H9 (cell line): ENCODE measurements at regions not wholly inside any gene's neighbourhood (a gene's known extent, or its start where the extent isn't known, plus 50 kb on each side); places are given as distances from the start of the nearest gene placed in this dataset.

Experiments used
- DNase-seq: peaks from one replicate; pipeline ENCODE4 v3.0.0-alpha.2; 2017
- H2AFZ ChIP-seq: one replicate; pipeline ENCODE4 v1.6.1; 2013; ENCODE audit warnings: mild to moderate bottlenecking, low read length, control low read depth, moderate library complexity
- H2AK5ac ChIP-seq: 2 replicates; pipeline ENCODE4 v1.6.1; 2013; ENCODE audit warnings: low read length, control low read depth, mixed read lengths; ENCODE audit not compliant: insufficient read length
- H2BK120ac ChIP-seq: one replicate; pipeline ENCODE4 v1.6.1; 2013; ENCODE audit warnings: low read depth, mild to moderate bottlenecking, low read length, control low read depth, inconsistent platforms; ENCODE audit not compliant: poor library complexity, severe bottlenecking
- H2BK12ac ChIP-seq: 2 replicates; pipeline ENCODE4 v1.6.1; 2013; ENCODE audit warnings: low read length, control low read depth, mixed read lengths, low read depth; ENCODE audit not compliant: insufficient read length
- H2BK15ac ChIP-seq: 2 replicates; pipeline ENCODE4 v1.6.1; 2013; ENCODE audit warnings: low read depth, low read length, control low read depth
- H2BK20ac ChIP-seq: one replicate; pipeline ENCODE4 v1.6.1; 2013; ENCODE audit warnings: low read depth, mild to moderate bottlenecking, low read length, control low read depth, inconsistent platforms; ENCODE audit not compliant: poor library complexity, severe bottlenecking
- H2BK5ac ChIP-seq: 2 replicates; pipeline ENCODE4 v1.6.1; 2013; ENCODE audit warnings: low read length, control low read depth, mixed read lengths; ENCODE audit not compliant: insufficient read length
- H3K14ac ChIP-seq: 2 replicates; pipeline ENCODE4 v1.6.1; 2013; ENCODE audit warnings: low read length, control low read depth; ENCODE audit not compliant: insufficient read depth
- H3K18ac ChIP-seq: 2 replicates; pipeline ENCODE4 v1.6.1; 2013; ENCODE audit warnings: low read depth, mild to moderate bottlenecking, mixed read lengths, low read length, control low read depth; ENCODE audit not compliant: insufficient read length
- H3K23ac ChIP-seq: 2 replicates; pipeline ENCODE4 v1.6.1; 2013; ENCODE audit warnings: low read length, control low read depth, mixed read lengths, low read depth; ENCODE audit not compliant: insufficient read length
- H3K23me2 ChIP-seq: 2 replicates; pipeline ENCODE4 v1.6.1; 2013; ENCODE audit warnings: low read depth, mild to moderate bottlenecking, mixed read lengths, low read length, control low read depth; ENCODE audit not compliant: insufficient read length, poor library complexity, severe bottlenecking
- H3K27ac ChIP-seq: 2 replicates; pipeline ENCODE4 v1.5.1; 2013; ENCODE audit warnings: low read length, control low read depth, mixed read lengths, low read depth; ENCODE audit not compliant: insufficient read length
- H3K27me3 ChIP-seq: 2 replicates; pipeline ENCODE4 v1.6.1; 2013; ENCODE audit warnings: low read length, control low read depth, inconsistent platforms; ENCODE audit not compliant: insufficient read depth
- H3K4ac ChIP-seq: 2 replicates; pipeline ENCODE4 v1.6.1; 2013; ENCODE audit warnings: low read depth, mild to moderate bottlenecking, control low read depth, inconsistent platforms, low read length, moderate library complexity
- H3K4me1 ChIP-seq: 2 replicates; pipeline ENCODE4 v1.6.1; 2013; ENCODE audit warnings: low read length, control low read depth, inconsistent platforms; ENCODE audit not compliant: insufficient read depth
- H3K4me2 ChIP-seq: 2 replicates; pipeline ENCODE4 v1.6.1; 2013; ENCODE audit warnings: low read length, control low read depth, mixed read lengths; ENCODE audit not compliant: insufficient read length, insufficient read depth
- H3K56ac ChIP-seq: 2 replicates; pipeline ENCODE4 v1.6.1; 2013; ENCODE audit warnings: low read depth, mild to moderate bottlenecking, mixed read lengths, low read length, control low read depth; ENCODE audit not compliant: insufficient read length
- H3K79me1 ChIP-seq: 2 replicates; pipeline ENCODE4 v1.6.1; 2013; ENCODE audit warnings: low read depth, mild to moderate bottlenecking, moderate library complexity, low read length, control low read depth, inconsistent platforms; ENCODE audit not compliant: insufficient read depth, poor library complexity, severe bottlenecking
- H3K79me2 ChIP-seq: 2 replicates; pipeline ENCODE4 v1.6.1; 2013; ENCODE audit warnings: low read length, control low read depth, inconsistent platforms; ENCODE audit not compliant: insufficient read depth
- H3K9ac ChIP-seq: 2 replicates; pipeline ENCODE4 v1.6.1; 2013; ENCODE audit warnings: low read length, control low read depth, mixed read lengths; ENCODE audit not compliant: insufficient read length; ENCODE audit errors: extremely low read depth
- H3K9me3 ChIP-seq: one replicate; pipeline ENCODE4 v1.6.1; 2013; ENCODE audit warnings: low read depth, low read length, inconsistent platforms; ENCODE audit not compliant: control insufficient read depth
- H3T11ph ChIP-seq: one replicate; pipeline ENCODE4 v1.6.1; 2013; ENCODE audit warnings: mild to moderate bottlenecking, low read length, control low read depth, inconsistent platforms
- H4K20me1 ChIP-seq: one replicate; pipeline ENCODE4 v1.6.1; 2013; ENCODE audit not compliant: control insufficient read depth, insufficient read length, insufficient read depth
- H4K5ac ChIP-seq: 2 replicates; pipeline ENCODE4 v1.6.1; 2013; ENCODE audit warnings: low read depth, mild to moderate bottlenecking, mixed read lengths, low read length, control low read depth; ENCODE audit not compliant: insufficient read length
- H4K8ac ChIP-seq: replicated peaks from 2 replicates; pipeline ENCODE4 v1.6.1; 2013; ENCODE audit warnings: low read length, control low read depth, mixed read lengths, low read depth; ENCODE audit not compliant: insufficient read length
- H4K91ac ChIP-seq: 2 replicates; pipeline ENCODE4 v1.6.1; 2013; ENCODE audit warnings: low read depth, mild to moderate bottlenecking, moderate library complexity, mixed read lengths, low read length, control low read depth; ENCODE audit not compliant: insufficient read length
- H3K27ac Mint-ChIP-seq, 3 experiments: 2 replicates in 2 of 3; 3 replicates in 1 of 3; pipeline ENCODE4 v1.8.0; 2020 to 2021; ENCODE audit warnings: mixed read lengths in 3 of 3, mild to moderate bottlenecking in 1 of 3, moderate library complexity in 1 of 3
- H3K27me3 Mint-ChIP-seq: 2 replicates; pipeline ENCODE4 v1.8.0; 2021; ENCODE audit warnings: low read depth, mild to moderate bottlenecking, moderate library complexity, mixed read lengths
- H3K36me3 Mint-ChIP-seq, 3 experiments: 2 replicates in 2 of 3; 3 replicates in 1 of 3; pipeline ENCODE4 v1.8.0; 2020 to 2021; ENCODE audit warnings: low read depth in 3 of 3, mixed read lengths in 3 of 3; ENCODE audit not compliant: insufficient read depth in 1 of 3
- H3K4me1 Mint-ChIP-seq, 2 experiments: 2 replicates each; pipeline ENCODE4 v1.8.0; 2020; ENCODE audit warnings: mixed read lengths in 2 of 2
- H3K4me3 Mint-ChIP-seq, 2 experiments: 2 replicates in 1 of 2; 3 replicates in 1 of 2; pipeline ENCODE4 v1.8.0; 2020 to 2021; ENCODE audit warnings: mild to moderate bottlenecking in 2 of 2, mixed read lengths in 2 of 2, moderate library complexity in 1 of 2
- H3K9me3 Mint-ChIP-seq, 2 experiments: 2 replicates in 1 of 2; 3 replicates in 1 of 2; pipeline ENCODE4 v1.8.0; 2020; ENCODE audit warnings: mild to moderate bottlenecking in 2 of 2, mixed read lengths in 2 of 2, moderate library complexity in 1 of 2
- WGBS: extraction: QIAGEN DNeasy Blood & Tissue Kit; methylation state at CpG from one replicate; pipeline ENCODE4 v1.1.7; 2013; ENCODE audit warnings: missing lambda C conversion rate, low lambda C conversion rate, mixed read lengths; ENCODE audit not compliant: insufficient read length; ENCODE audit errors: extremely low coverage; 5-methylcytosine and 5-hydroxymethylcytosine counted together
- TF ChIP-seq, protein P1 (sequence below): fragments of 200-600 bp; sonication (generic); conservative IDR thresholded peaks from 3 replicates; pipeline ENCODE4 v1.8.0; 2021; ENCODE audit warnings: antibody characterized with exemption, mild to moderate bottlenecking

DNA sequence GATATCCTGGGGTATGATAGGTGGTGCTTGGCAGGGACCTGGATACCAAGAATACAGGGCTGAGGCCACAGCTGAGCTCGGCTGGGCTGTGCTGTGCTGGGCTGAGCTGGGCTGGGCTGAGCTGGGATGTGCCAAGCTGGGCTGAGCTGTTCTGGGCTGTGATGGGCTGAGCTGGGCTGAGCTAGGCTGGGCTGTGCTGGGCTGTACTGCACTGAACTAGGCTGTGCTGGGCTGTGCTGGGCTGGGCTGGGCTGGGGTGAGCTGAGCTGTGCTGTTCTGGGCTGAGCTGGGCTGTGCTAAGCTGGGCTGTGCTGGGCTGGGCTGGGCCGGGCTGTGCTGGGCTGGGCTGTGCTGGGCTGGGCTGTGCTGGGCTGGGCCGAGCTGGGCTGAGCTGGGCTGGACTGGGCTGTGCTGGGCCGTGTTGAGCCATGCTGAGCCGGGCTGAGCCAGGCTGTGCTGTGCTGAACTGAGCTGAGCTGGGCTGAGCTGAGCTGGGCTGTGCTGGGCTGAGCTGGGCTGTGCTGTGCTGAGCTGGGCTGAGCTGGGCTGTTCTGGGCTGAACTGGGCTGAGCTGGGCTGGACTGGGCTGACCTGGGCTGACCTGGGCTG is 94.7 kb upstream of the ACTRT2 start:
- H3K18ac ChIP-seq: no peak overlapping the region
- no peak for DNase-seq
- Mint-ChIP-seq H3K27me3 (peaks cover 6% of the 10 kb centered on the region; the same call in 1 of the 2 replicates), H3K9me3 (peaks cover 15 to 82% of the 10 kb centered on the region in 2 experiments), H3K4me3 (no peak overlapping the region), H3K36me3 (peaks cover 2 to 24% (median 4%) of the 10 kb centered on the region in 3 experiments; a peak in 3 of 7 replicates), H3K27ac (no peak overlapping the region), H3K4me1 (no peaks in the 10 kb centered on the region)
- peaks cover 74% of the 10 kb centered on the region for H3K9me3 ChIP-seq
- H3K56ac ChIP-seq: no peak overlapping the region
- no peak overlapping the region for H2AK5ac ChIP-seq
- no peak overlapping the region for H3K4me2 ChIP-seq
- no peak overlapping the region for H2BK20ac ChIP-seq
- no peak overlapping the region for H2BK120ac ChIP-seq
- H2AFZ ChIP-seq: no peak overlapping the region
- H3K79me2 ChIP-seq: no peaks in the 10 kb centered on the region
- no peaks in the 10 kb centered on the region for H3K79me1 ChIP-seq
- no peaks in the 10 kb centered on the region for H4K20me1 ChIP-seq
- no peaks in the 10 kb centered on the region for H3K4me1 ChIP-seq
- no peak overlapping the region for H4K5ac ChIP-seq
- no peak overlapping the region for H2BK15ac ChIP-seq
- TF ChIP-seq, protein P1, sequence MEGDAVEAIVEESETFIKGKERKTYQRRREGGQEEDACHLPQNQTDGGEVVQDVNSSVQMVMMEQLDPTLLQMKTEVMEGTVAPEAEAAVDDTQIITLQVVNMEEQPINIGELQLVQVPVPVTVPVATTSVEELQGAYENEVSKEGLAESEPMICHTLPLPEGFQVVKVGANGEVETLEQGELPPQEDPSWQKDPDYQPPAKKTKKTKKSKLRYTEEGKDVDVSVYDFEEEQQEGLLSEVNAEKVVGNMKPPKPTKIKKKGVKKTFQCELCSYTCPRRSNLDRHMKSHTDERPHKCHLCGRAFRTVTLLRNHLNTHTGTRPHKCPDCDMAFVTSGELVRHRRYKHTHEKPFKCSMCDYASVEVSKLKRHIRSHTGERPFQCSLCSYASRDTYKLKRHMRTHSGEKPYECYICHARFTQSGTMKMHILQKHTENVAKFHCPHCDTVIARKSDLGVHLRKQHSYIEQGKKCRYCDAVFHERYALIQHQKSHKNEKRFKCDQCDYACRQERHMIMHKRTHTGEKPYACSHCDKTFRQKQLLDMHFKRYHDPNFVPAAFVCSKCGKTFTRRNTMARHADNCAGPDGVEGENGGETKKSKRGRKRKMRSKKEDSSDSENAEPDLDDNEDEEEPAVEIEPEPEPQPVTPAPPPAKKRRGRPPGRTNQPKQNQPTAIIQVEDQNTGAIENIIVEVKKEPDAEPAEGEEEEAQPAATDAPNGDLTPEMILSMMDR: no peak
- H4K8ac ChIP-seq: no peak overlapping the region
- H3T11ph ChIP-seq: no peak overlapping the region
- H3K27me3 ChIP-seq: no peaks in the 10 kb centered on the region
- no peak overlapping the region for H2BK5ac ChIP-seq
- no peaks in the 10 kb centered on the region for H3K23me2 ChIP-seq
- no peak overlapping the region for H3K9ac ChIP-seq
- no peak overlapping the region for H2BK12ac ChIP-seq
- H3K23ac ChIP-seq: no peak overlapping the region
- H3K27ac ChIP-seq: no peak overlapping the region
- no CpG with 5 or more reads among the region's 5 CpGs for WGBS
- H4K91ac ChIP-seq: no peak overlapping the region
- H3K14ac ChIP-seq: no peak overlapping the region
- H3K4ac ChIP-seq: no peak overlapping the region
